ENCODE measurements at regions not wholly inside any gene's neighbourhood (a gene's known extent, or its start where the extent isn't known, plus 50 kb on each side); places are given as distances from the start of the nearest gene placed in this dataset.

GRCh38 chr12:30308010-30308717 lies 387.5 kb downstream of the IPO8 start:
- DNase-seq, result no peak
- Histone ChIP-seq H3K27ac (no peak overlapping the region), H3K27me3 (no peaks in the 10 kb centered on the region), H3K9me3 (no peaks in the 10 kb centered on the region), H3K4me1 (no peaks in the 10 kb centered on the region), H3K4me3 (no peak overlapping the region), H3K36me3 (ENCODE audit: low read depth, missing control alignments) (no peaks in the 10 kb centered on the region)
- WGBS, 2 donors, result 71 to 78% methylated on average over 4 of the region's 4 CpGs
- intact Hi-C loops (cut with DNase I; ENCODE audit: low total_unique reads), result no loop called here
- TF ChIP-seq CTCF (IDR thresholded peaks at IDR 0.05), result no peak
- TF ChIP-seq POLR2A (IDR thresholded peaks at IDR 0.05), result no peak

- H3K36me3 ChIP-seq (ENCODE audit: low read depth, missing control alignments), result no peaks in the 10 kb centered on the region
- no peaks in the 10 kb centered on the region for H3K9me3 ChIP-seq
- DNase-seq, result no peak
- TF ChIP-seq POLR2A (IDR thresholded peaks at IDR 0.05), result no peak
- TF ChIP-seq CTCF (IDR thresholded peaks at IDR 0.05), result no peak
- intact Hi-C loops (cut with DNase I; ENCODE audit: low total_unique reads), result no loop called here
- no peaks in the 10 kb centered on the region for H3K4me1 ChIP-seq
- no peak overlapping the region for H3K27ac ChIP-seq
- no peak overlapping the region for H3K4me3 ChIP-seq
- H3K27me3 ChIP-seq, result no peaks in the 10 kb centered on the region
These were observed 391.1 kb downstream of the IPO8 start for GRCh38 chr12:30304528-30304927.

GRCh38 chr12:30301291-30301690 lies 394.4 kb downstream of the IPO8 start:
- no peak for DNase-seq
- intact Hi-C loops (cut with DNase I; ENCODE audit: low total_unique reads), result no loop called here
- 88 to 89% methylated on average over 2 of the region's 2 CpGs for WGBS, 2 donors
- Histone ChIP-seq H3K9me3 (no peaks in the 10 kb centered on the region), H3K36me3 (ENCODE audit: low read depth, missing control alignments) (no peaks in the 10 kb centered on the region), H3K27me3 (no peaks in the 10 kb centered on the region), H3K4me3 (no peak overlapping the region), H3K27ac (no peak overlapping the region), H3K4me1 (no peaks in the 10 kb centered on the region)
- TF ChIP-seq CTCF (IDR thresholded peaks at IDR 0.05), result no peak
- no peak for TF ChIP-seq POLR2A (IDR thresholded peaks at IDR 0.05)

GRCh38 chr12:30296486-30296885 lies 399.2 kb downstream of the IPO8 start:
- 60 to 67% methylated on average over 8 of the region's 8 CpGs for WGBS, 2 donors
- Histone ChIP-seq H3K27ac (no peak overlapping the region), H3K27me3 (no peaks in the 10 kb centered on the region), H3K4me3 (no peak overlapping the region), H3K9me3 (no peaks in the 10 kb centered on the region), H3K36me3 (ENCODE audit: low read depth, missing control alignments) (no peaks in the 10 kb centered on the region), H3K4me1 (no peaks in the 10 kb centered on the region)
- intact Hi-C loops (cut with DNase I; ENCODE audit: low total_unique reads), result no loop called here
- DNase-seq, result no peak
- no peak for TF ChIP-seq POLR2A (IDR thresholded peaks at IDR 0.05)
- no peak for TF ChIP-seq CTCF (IDR thresholded peaks at IDR 0.05)

GRCh38 chr12:30286345-30286926 lies 409.2 kb downstream of the IPO8 start:
- Histone ChIP-seq H3K27me3 (no peaks in the 10 kb centered on the region), H3K4me3 (no peak overlapping the region), H3K9me3 (no peaks in the 10 kb centered on the region), H3K27ac (no peak overlapping the region), H3K36me3 (ENCODE audit: low read depth, missing control alignments) (no peaks in the 10 kb centered on the region), H3K4me1 (no peaks in the 10 kb centered on the region)
- intact Hi-C loops (cut with DNase I; ENCODE audit: low total_unique reads), result no loop called here
- TF ChIP-seq CTCF (IDR thresholded peaks at IDR 0.05) (peak in 2 of 3 experiments; percentile 40 to 46), POLR2A (IDR thresholded peaks at IDR 0.05) (no peak)
- DNase-seq, result peak; percentile 21
- 59 to 74% methylated on average over 1 of the region's 1 CpG for WGBS, 2 donors

Data from testis (tissue), 2 donors.